Activated T-helper 9 cell treated with anti-CD3 and anti-CD28 coated beads, Interleukin-2, amount 50 U/mL, for 16 hours (primary cell): ENCODE measurements at regions not wholly inside any gene's neighbourhood (a gene's known extent, or its start where the extent isn't known, plus 50 kb on each side); places are given as distances from the start of the nearest gene placed in this dataset.

ENCODE experiments used
- DNase-seq: peaks from one replicate; pipeline ENCODE4 v3.0.0-alpha.2; 2020; ENCODE audit warnings: low read depth

DNA sequence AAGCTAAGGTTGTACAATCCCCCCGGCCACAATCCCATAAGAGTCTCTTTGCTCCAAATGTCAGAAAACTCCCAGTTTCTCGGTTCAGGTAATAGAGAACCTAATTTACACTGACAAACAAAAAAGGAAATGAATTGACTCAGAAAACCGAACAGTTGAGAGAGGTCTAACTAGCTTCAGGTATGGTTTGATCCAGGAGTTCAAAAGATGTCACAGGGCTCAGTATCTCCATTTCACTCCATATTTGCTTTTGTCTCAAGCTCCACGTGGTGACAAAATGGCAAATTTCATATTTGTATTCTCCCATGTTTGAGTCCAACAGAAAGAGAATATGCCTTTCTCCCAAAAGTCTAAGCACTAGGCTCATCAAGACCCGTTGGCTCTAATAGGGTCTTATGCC is 117.4 kb downstream of the AXIN2 start:
- DNase-seq: no peak

DNA sequence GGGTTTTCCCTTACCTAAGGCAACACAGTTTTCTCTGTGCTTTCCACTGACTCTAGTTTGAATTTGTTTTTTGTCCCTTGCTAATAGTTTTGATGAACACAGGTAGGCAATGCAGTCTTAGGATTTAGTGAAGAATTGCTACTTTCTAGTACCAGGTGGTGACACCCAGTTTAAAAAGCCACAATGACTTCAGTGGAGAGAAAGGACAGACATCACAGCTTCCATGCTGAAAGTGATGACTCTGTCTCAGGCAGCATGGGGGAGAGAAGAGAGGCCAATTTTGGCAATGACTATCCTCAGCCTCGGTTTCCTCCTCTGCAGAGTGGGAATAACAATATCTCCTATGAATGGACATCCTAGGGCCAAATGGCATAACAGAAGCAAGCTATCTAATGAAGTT is 118.8 kb downstream of the AXIN2 start:
- no peak for DNase-seq

DNA sequence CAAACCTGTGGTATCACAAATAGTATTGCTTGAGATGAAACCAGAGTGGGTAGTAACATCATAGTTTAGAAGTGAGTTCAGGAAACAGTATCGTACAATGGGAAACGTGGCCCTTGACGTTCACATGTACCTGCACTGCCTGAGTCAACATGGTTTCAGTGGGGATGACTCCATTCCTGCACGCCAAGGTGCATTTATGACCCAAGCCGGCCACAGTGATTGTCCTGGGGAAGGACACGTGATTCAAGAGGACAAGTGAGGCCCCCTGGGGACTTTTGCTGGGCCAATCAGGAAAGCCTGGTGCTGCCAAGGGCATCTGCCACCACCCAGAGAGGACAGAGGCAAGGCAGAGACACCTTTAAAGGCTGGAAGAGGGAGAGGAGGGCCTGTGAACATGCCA is 119.2 kb downstream of the AXIN2 start:
- DNase-seq: no peak

DNA sequence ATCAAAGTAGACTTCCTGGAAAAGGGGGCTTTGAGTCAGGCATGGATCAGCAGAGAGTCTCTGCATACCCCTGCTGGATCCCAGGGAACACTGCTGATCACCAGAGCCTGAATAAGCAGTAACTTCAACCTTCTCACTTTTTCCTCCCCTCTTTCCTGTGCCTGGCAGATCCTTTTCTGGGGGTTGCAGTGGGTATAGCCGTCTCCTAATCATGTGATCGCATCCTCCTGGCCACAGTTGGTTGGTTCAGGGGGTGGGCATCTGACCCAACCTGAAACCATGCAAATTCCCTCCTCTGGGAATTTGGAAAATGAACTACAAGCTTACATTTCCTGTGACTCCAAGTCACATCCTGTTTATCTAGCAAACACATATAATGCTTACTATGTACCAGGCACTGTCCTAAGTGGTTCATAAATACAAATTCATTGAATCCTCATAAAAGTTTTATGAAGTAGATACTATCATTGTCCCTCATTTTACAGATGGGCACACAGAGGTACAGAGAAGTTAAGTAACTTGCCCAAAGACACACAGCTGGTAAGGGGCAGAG is 120.3 kb downstream of the AXIN2 start:
- no peak for DNase-seq

DNA sequence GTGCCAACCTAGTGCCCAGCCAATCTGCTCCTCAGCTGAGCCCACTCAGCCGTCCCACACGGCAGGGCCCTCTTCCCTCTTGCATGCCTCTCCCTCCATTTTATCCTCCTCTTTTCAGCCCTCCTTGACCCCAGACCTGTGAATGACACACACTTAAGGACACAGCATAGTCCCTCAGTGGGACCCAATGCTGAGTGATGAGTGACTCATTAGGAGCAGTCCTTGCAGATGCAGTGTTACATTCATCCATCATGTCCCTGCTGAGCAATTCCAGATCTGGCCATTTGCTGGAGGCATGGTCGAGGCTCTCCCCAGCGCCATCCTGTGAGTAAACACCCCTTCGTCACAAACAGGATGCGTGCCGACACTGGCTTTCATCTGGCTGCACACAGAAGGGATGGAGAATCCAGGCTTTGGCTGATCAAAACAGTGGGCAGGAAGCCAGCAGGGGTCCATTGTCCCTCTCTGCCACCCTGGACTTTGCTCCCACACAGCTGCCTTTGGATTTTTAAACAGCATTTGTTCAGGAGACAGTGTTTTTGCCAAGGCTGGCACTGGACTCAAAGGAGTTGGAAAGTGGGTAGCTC is 122.6 kb downstream of the AXIN2 start:
- DNase-seq: no peak

DNA sequence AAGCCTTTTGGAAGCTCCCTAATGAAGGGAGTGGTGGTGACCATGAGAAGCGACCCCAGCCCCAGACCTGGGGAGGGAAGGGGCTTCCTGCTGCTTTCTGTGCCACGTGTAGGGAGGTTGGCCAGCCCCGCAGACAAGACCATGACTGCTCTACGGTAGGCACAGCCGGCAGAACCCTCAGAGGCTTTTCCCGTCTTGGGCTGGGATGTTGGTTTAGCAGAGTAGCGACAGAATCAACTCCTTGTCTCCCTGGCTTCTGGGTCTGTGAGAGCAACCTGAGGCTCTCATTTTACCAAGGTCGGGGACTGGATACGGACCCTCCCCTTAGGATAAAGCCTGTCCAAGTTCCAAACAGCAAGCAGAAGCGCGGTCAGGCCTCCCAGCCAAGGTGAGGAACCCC is 123.3 kb downstream of the AXIN2 start:
- no peak for DNase-seq

DNA sequence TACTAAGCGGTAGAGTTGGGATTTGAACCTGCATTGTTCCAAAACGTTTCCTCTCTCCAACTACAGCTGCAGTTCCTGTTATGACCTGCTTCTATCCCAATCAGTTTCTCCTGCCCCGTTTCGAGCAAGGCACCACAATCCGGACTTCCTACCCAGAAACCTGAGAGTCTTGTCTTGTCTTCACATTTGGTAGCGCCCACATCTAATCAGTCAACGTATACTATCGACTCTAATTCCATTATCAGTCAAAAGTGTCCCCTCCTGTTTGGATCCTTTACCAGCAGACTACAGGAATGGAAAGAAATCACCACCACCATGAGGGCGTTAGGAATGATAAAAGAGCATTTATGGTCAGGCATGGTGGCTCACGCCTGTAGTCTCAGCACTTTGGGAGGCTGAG is 124.6 kb downstream of the AXIN2 start:
- no peak for DNase-seq

DNA sequence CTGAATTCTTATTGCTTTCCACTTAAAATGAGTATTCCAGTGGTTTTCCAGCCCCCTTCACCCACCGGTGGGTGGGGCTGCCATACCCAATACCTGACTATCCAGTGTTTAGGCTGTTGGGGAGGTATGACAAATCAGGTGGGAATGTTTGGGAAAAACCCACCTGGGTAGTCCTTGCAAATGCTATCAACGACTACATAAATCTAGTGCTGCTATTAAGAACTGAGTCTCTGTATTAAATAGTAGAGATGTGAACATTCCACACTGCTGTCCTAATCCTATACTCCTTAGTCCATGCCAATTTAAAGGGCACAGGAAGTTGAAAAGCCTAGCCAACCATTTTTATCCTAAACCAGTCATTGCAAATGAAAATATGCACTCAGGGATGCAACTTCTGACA is 126.6 kb downstream of the AXIN2 start:
- DNase-seq: no peak

DNA sequence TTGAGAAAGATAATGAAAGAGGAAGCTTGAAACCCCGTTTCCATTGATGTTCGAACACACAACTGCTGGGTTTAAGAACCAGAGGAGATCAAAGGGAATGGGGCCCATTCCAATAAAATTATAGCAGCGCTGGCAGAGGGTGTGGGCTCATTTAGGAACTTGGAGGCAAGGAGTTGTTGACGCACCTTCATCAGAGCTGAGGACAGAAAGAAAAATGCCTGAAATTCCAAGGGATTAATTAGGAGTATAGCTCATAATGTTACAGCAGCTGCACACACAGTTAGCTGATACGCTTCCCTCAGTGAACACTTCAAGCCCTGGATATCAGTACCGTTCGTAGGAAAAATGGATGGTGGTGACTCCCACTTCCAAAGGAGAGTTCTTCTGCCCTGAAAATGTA is 127.2 kb downstream of the AXIN2 start:
- DNase-seq: no peak

DNA sequence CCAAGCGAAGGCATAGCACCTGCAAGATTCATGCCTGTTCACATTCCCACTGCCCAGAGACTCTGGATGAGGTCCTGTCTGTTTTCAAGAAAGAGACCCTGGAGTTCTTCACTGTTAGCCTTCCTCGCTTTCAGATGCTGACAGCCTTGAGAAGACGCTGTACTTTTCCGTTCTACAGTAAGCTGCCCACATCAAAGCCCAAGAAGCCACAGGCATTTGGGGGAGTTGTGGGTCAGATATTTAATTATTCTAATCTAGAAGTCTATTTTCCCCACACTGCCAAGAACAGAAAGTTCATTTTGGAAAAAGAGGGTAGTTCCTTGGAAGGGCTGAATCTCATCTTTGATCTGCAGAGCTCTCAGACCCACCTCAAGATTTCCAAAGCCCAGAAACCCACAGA is 127.9 kb downstream of the AXIN2 start:
- DNase-seq: no peak

DNA sequence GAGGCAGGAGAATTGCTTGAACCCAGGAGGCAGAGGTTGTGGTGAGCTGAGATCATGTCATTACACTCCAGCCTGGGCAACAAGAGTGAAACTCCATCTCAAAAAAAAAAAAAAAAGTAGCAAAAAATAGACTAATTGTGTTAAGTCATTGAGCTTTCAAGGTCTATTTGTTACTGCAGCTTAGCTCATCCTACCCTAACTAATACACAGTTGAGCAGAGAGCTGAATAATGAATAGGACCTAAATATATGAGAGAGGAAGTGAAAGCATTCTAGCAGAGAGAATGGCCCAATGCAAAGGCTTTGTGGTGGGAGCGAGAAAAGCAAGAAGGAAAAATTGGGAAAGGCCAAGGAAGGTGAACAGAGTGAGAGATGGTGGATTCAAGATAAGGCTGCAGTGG is 128.3 kb downstream of the AXIN2 start:
- DNase-seq: no peak

DNA sequence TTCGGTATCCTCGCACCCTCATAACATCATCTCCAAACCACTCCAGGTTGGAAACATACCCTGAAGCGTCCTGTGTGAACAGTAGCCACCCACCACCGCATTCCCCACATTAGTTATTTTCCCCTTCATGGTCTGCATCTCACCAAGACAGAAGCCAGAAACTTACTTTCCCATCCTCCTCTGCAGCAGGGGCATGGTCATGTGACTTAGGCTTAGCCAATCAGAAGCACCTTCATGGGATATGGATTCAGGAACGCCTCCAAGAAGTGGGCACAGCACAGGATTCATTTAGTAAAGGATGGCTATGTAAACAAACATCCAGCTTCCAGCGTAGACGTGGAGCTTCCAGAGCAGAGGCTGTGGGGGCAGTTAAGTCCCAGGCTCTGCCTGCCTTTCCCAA is 130.3 kb downstream of the AXIN2 start:
- no peak for DNase-seq

DNA sequence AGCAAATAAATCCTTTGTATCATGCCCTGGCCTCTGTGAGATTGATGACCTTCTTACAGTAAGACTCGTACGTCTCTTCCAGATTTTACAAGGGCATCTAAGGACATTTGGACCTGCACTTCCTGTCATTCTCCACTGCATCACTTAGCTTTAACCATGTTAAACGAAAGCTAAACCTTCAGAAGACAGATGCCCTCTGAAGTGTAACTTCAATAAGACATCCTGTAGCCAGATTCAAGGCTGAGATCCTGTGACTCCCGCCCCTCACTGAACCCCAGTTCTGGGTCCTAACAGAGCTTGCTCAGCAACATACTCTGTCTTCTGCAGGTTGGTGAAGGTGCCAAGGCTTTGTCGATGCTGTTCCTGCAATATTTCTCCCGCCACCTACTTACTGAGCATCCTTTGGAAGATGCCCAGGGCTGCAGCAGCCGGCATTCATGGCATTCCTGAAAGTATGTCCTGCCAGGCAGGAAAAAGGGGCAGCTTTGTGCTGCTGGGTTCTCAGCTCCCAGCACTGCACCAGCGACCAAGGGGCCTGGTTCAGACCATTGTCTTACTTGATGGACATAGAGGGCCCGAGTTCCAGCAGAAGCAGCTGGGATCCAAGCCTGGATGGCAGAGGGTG is 131.1 kb downstream of the AXIN2 start:
- no peak for DNase-seq

DNA sequence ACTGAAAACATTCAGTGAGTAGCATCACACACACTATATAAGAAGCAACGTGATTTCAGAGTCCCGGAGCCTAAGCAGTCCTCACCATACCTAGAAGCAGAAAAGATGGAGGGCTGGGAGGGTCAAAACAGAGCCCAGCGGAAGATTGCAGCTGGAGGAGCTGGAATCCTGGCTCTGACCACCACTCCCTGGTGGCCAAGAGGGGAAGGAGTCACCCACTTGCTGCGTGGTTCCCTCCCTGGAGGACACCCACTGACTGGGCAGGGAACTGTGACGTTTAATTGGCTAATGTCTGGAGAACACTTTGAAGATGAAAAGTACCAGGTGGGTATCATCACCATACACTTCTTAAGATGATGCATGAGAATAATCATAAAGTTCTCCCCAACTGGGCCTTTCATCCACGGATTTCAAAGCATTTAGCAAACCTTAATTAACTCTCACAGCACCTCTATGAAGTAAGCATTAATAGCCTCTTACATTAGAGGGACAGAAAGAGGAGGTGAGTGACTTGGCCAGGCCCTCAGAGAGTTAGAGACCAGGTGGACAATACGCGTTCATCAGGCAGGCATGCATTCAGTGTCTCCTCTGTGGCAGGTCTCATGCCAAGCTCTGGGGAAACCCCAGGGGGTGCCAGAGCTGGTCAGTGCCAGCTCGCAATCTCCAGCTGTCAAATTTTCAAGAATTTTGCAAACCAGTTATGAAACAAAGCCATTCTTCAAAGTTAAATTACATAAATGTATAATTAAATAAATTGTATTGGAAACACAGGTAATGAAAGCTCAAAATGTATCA is 137.9 kb downstream of the AXIN2 start:
- DNase-seq: no peak

DNA sequence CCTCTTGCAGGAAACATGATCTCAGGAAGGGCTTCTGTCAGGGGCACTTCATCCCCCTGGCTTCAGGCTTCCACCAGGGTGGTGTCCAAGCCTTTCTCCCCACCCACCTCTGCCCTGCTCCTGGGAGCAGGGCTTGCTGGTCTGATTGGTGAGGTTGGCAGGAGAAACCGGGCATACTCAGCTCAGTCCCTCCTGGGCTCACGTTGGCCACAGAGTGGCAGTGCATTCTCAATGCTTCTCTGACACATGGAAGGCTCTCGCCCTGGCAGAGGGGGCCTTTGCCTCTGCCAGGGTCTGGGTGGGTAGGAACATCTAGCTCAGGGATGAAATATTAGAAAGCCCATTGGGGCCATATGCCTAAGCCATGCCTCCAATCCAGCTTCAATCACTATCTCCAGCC is 142.8 kb downstream of the AXIN2 start:
- DNase-seq: no peak

DNA sequence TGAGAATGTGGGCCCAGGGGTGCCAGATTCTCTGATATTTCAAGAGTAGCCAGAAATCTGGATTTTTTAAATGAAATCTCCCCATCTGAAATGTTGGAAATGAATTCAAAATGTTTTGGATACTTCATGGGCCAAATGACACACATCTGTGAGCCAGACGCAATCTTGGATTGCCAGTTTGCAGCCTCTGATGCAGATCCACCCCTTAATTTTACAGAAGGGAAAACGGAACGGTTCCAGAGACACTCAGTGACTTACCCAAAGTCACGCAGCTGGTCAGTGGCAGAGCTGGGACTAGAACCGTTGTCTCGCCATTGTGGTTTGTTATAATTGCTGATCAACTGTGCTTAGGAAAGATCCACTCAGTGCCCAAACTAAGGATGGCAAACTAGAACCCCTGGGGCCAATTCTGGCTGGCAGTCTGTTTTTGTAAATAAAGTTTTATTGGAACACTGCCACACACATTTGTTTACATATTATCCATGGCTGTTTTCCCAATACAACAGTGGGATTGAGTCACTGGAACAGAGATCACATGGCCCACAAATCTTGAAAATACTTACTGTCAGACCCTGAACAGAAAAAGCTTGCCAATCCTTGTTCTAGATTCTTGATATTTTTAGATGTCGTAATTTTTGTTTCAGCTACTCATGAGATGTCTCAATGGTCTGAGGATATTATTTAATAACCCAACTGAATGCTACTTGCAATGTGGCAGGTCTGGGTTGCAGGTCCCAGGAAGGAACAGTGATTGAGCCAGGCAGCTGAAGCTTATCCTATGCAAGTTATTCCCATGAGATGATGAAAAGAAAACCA is 143.8 kb downstream of the AXIN2 start:
- no peak for DNase-seq

DNA sequence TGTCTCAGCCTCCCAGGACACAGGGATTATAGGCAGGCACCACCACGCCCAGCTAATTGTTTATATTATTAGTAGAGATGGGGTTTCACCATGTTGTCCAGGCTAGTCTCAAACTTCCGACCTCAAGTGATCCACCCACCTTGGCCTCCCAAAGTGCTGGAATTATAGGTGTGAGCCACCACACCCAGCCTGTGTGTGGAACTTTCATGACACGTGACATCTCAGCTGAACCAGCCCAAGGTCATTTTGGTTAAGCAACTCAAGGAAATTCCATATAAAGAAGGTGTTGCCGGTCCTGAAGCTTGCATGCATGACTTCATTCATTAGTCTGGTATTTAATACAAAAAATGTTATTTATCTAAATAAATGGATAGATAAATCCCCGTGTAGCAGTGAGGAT is 145.5 kb downstream of the AXIN2 start:
- no peak for DNase-seq

DNA sequence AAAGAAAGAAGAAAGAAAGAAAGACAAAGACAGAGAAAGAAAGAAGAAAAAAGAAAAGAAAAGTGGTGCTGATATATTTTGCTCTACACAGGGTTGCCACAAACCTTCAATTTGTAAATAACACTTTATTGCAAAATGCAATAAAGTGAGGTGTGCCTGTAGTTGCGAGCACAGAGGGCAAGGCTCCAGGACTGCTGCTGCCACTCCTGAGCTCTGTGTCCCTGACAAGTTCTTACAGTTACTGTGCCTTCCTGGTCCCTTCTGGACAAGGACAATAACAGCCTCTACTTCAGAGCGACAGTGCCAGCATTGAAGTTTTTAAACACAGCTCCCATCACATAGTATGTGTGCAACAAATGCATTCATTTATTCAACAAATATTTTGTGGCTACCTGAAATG is 148.1 kb downstream of the AXIN2 start:
- DNase-seq: no peak

DNA sequence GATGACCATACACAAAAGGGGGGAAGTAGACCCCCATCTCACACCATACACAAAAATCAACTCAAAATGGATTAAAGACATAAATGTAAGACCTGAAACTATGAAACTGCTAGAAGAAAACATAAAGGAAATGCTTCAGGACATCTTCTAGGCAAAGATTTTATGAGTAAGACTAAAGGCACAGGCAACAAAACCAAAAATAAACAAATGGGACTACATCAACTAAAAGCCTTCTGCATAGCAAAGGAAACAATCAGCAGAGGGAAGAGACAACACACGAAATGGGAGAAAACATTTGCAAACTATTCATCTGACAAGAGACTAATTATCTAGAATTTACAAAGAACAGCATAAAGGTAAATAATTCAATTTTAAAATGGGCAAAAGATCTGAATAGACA is 152.1 kb downstream of the AXIN2 start:
- DNase-seq: no peak

DNA sequence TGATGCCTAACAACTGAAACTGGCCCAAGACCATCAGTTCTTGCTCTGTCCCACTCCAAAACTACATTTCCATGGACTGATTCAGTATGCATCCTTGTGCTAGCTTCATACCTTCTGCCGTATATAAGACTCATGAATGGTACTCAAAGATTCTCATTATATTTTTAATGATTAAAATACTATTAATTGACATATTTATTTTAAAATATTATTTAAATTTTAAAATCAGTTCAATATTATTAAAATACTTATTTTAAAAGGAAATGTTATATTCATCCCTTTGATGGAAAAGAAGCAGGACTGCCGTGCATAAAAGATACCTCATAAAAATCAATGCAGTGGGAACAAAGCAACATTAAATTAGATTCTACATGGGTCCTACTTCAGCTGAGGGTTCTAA is 153.4 kb downstream of the AXIN2 start:
- DNase-seq: no peak

DNA sequence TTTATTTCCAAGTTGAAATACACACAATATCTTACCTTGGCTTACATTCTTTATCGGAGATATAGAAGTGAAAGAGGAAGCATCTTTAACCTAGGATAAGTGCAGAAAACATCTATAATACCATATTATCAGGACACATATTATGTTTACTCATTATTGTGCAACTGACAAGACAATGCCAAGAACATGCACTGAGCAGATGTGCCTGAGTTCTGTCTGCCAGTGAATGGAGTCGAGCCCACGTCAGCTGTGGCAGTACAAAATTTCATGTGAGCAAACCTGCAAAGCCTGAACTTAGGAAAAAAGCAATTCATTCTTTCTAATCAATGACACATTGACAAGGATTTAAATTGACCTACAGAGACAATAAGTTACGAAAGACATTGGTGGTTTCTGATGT is 154.4 kb downstream of the AXIN2 start:
- no peak for DNase-seq

DNA sequence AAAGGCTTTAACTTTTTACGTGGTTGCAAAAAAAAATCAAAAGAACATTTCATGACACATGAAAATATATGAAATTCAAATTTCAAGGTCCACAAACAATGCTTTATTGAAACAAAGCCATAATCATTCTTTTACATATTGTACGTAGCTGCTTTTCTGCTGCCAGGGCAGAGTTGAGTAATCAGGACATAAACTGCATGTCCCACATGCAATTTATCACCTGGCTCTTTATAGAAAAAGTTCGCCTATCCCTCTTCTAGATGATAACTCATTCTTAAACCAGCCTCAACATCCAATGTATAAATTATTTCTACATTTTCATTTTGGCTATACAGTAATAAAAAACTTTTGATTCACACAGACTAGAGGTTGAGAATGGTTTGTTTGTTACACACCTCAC is 154.9 kb downstream of the AXIN2 start:
- DNase-seq: no peak

DNA sequence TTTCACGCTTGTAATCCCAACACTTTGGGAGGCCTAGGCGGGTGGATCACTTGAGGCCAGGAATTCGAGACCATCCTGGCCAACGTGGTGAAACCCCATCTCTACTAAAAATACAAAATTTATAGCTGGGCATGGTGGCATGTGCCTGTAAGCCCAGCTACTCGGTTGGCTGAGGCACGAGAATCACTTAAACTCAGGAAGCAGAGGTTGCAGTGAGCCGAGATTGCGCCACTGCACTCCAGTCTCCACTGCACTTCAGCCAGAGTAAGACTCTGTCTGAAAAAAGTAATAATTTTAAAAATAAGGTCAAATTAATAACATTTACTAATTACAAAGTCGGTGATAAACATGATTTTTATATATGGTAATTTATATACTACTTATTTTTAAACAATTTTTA is 155.9 kb downstream of the AXIN2 start:
- no peak for DNase-seq
